Gastroesophageal sphincter (tissue), 4 donors: ENCODE measurements at regions not wholly inside any gene's neighbourhood (a gene's known extent, or its start where the extent isn't known, plus 50 kb on each side); places are given as distances from the start of the nearest gene placed in this dataset.

Source experiments
- ATAC-seq: fragments of 150-250 bp; one replicate; pipeline ENCODE4 v1.9.1; 2016; ENCODE audit warnings: mild to moderate bottlenecking, moderate library complexity
- H3K27ac ChIP-seq, 4 donors: fragments of 200-600 bp; sonication (generic) in 3 of 4; 1 replicate in 3 of 4; 2 replicates in 1 of 4; pipeline ENCODE4 v1.5.1; 2016 to 2019
- H3K27me3 ChIP-seq: fragments of 200-600 bp; sonication (generic); one replicate; pipeline ENCODE4 v1.5.1; 2019
- H3K36me3 ChIP-seq, 2 donors: fragments of 200-600 bp; sonication (generic); one replicate each; pipeline ENCODE4 v1.5.1; 2019; ENCODE audit warnings: control low read depth in 1 of 2
- H3K4me1 ChIP-seq, 3 donors: fragments of 200-600 bp; sonication (generic); 1 replicate in 2 of 3; 2 replicates in 1 of 3; pipeline ENCODE4 v1.5.1; 2016 to 2019; ENCODE audit warnings: control low read depth in 2 of 3
- H3K4me3 ChIP-seq, 2 donors: fragments of 200-600 bp; sonication (generic); one replicate each; pipeline ENCODE4 v1.5.1; 2019; ENCODE audit warnings: mild to moderate bottlenecking in 1 of 2, moderate library complexity in 1 of 2
- H3K9me3 ChIP-seq, 3 donors: fragments of 200-600 bp; sonication (generic); one replicate each; pipeline ENCODE4 v1.5.1; 2017 to 2019; ENCODE audit warnings: control low read depth in 2 of 3
- EP300 ChIP-seq: sonication (generic); formaldehyde crosslinking; IDR thresholded peaks from one replicate; pipeline ENCODE4 v1.6.1; 2017; ENCODE audit warnings: antibody characterized with exemption, mild to moderate bottlenecking
- POLR2A ChIP-seq, 2 donors: fragments of 450-650 bp; IDR thresholded peaks; one replicate each; pipeline ENCODE4 v1.6.1; 2017; ENCODE audit warnings: antibody characterized with exemption in 2 of 2, mild to moderate bottlenecking in 2 of 2, moderate library complexity in 1 of 2
- POLR2AphosphoS5 ChIP-seq: sonication (generic); formaldehyde crosslinking; IDR thresholded peaks from one replicate; pipeline ENCODE4 v1.6.1; 2017; ENCODE audit warnings: antibody characterized with exemption
- WGBS, 2 donors: methylation state at CpG; one replicate each; pipeline ENCODE4 v1.1.5; 2018; ENCODE audit warnings: low coverage in 1 of 2; 5-methylcytosine and 5-hydroxymethylcytosine counted together
- TF ChIP-seq, protein P1 (sequence below), 4 experiments: fragments of 200-600 bp in 2 of 4; fragments of 450-650 bp in 2 of 4; sonication (generic) in 1 of 4; IDR thresholded peaks; one replicate each; pipeline ENCODE4 v1.5.1; 2017 to 2019; ENCODE audit warnings: antibody characterized with exemption in 4 of 4, mild to moderate bottlenecking in 2 of 4, moderate library complexity in 2 of 4

DNA sequence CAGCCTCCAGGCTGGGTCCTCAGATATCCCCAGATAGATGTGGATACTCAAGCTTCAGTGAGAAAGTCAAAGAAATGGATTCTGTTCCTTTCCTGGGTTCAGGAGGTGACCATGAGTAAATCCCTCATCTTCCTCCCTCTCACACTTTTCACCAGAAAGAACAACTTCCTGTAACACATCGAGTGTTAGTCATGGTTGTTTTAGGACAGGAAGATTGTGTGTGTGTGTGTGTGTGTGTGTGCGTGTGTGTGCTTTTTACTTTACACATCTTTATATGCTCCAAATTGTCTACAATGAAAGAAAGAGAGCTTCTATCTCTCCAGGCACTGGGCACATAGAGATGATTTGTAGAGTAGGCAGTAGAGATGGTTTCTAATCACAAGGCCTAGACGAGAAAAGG lies 139.9 kb downstream of the TBXT start:
- no peak for ATAC-seq
- WGBS, 2 donors, result 50 to 77% methylated on average over 2 to 3 of the region's 3 CpGs
- TF ChIP-seq EP300 (no peak), POLR2A (IDR thresholded peaks at IDR 0.05) (no peak)
- no peak overlapping the region for H3K27ac ChIP-seq
- no peaks in the 10 kb centered on the region for H3K27me3 ChIP-seq
- H3K36me3 ChIP-seq, result no peaks in the 10 kb centered on the region
- H3K4me3 ChIP-seq, result no peak overlapping the region
- no peaks in the 10 kb centered on the region for H3K9me3 ChIP-seq
- no peaks in the 10 kb centered on the region for H3K4me1 ChIP-seq

DNA sequence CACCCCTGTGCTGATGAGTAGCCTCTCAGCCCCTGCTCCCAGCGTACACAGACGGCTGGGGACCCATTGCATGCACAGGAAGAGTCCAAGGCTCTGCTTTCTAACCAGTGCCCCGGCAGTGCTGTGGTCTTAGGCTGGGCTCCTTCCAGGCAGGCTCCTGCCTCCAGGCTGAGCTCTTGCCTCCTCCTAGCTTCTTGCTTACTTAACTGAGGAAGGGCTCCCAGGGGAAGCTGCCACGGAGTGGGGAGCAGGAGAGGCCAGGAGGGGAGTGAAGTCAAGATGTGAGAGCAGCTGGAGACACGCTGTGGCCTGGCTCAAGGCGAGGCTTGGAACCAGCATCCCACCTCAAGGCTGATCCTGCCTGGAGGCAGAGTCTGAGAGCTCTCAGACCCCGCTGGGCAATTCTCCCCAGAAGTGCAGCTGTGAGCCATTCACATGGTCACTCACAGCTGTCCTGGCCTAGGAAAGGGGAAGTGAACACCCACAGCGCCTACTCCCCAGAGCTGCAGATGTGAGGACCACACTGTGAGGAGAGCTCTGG lies 141.0 kb downstream of the TBXT start:
- H3K4me3 ChIP-seq, result no peak overlapping the region
- H3K4me1 ChIP-seq, result no peaks in the 10 kb centered on the region
- peaks cover 0 to 1% (median 0%) of the 10 kb centered on the region in 3 donors for H3K9me3 ChIP-seq
- ATAC-seq, result no peak
- WGBS, 2 donors, result 20% methylated on average over 1 of the region's 8 CpGs; no CpG with 5 or more reads in 1 of the 2 donors
- H3K27me3 ChIP-seq, result no peaks in the 10 kb centered on the region
- H3K27ac ChIP-seq, result no peak overlapping the region
- no peaks in the 10 kb centered on the region for H3K36me3 ChIP-seq
- TF ChIP-seq POLR2A (IDR thresholded peaks at IDR 0.05) (no peak), POLR2AphosphoS5 (no peak), EP300 (no peak)
- TF ChIP-seq, protein P1, sequence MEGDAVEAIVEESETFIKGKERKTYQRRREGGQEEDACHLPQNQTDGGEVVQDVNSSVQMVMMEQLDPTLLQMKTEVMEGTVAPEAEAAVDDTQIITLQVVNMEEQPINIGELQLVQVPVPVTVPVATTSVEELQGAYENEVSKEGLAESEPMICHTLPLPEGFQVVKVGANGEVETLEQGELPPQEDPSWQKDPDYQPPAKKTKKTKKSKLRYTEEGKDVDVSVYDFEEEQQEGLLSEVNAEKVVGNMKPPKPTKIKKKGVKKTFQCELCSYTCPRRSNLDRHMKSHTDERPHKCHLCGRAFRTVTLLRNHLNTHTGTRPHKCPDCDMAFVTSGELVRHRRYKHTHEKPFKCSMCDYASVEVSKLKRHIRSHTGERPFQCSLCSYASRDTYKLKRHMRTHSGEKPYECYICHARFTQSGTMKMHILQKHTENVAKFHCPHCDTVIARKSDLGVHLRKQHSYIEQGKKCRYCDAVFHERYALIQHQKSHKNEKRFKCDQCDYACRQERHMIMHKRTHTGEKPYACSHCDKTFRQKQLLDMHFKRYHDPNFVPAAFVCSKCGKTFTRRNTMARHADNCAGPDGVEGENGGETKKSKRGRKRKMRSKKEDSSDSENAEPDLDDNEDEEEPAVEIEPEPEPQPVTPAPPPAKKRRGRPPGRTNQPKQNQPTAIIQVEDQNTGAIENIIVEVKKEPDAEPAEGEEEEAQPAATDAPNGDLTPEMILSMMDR (IDR thresholded peaks at IDR 0.05), result no peak

DNA sequence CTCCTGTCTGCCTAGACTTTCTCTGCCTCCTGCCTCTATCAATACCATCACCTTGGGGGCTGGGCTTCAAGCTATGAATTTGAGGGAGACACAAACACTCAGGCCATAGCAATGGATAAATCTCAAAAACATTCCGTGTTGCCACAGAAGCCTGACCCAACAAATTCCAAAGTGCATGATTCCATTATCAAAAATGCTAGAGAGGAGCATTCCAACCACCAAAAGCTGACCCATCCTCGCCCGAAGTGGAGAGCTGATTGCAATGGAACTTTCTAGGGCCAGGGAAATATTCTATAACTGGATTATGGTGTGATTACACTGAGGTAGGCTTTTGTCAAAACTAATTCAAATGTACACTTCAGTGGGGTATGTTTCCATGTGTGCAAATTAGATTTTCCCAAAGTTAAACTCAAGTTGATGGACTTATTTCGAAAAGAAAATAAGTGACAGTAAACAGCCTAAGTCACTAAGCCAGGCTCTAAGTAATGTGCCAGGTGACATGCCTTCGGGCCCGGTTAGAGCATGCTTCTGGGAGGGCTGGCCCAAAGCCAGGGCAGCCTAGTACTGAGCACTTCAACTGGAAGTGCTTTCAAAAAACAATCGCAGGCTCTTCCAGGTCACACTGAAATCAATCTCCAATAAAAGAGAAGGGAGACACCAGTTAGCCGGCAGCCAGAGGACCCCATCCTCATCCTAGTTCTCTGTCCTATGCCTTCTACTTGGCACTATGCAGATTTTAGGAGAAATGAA lies 142.3 kb downstream of the TBXT start:
- Histone ChIP-seq H3K27me3 (no peaks in the 10 kb centered on the region), H3K4me3 (no peak overlapping the region), H3K9me3 (peaks cover 0 to 7% (median 0%) of the 10 kb centered on the region in 3 donors), H3K27ac (no peak overlapping the region), H3K36me3 (no peaks in the 10 kb centered on the region), H3K4me1 (no peaks in the 10 kb centered on the region)
- TF ChIP-seq EP300 (no peak), POLR2A (IDR thresholded peaks at IDR 0.05) (no peak), POLR2AphosphoS5 (no peak)
- TF ChIP-seq, protein P1 (IDR thresholded peaks at IDR 0.05), result no peak
- ATAC-seq, result no peak
- 46 to 76% methylated on average over 6 to 7 of the region's 8 CpGs for WGBS, 2 donors

DNA sequence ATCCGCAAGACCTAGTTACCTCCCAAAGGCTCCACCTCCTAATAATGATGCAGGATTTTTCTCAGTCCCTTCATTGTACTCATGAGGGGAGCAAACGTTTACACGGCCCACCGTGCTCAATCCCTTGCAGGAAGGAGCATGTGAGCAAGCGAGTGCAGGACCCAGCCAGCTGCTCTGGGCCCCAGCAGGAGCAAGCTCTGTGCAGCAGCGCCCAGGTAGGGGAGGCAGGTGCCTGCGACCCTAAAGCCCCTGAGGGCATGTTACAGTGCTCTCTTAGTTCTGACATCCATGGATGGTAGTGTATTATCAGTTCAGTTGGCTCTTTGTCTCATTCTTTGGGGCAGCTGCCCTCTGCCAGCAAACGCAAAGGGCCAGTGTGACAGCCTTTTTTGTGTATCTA lies 143.4 kb downstream of the TBXT start:
- no peaks in the 10 kb centered on the region for H3K27me3 ChIP-seq
- H3K27ac ChIP-seq, result no peak overlapping the region
- H3K9me3 ChIP-seq, result peaks cover 0 to 10% (median 0%) of the 10 kb centered on the region in 3 donors
- TF ChIP-seq POLR2AphosphoS5 (no peak), POLR2A (IDR thresholded peaks at IDR 0.05) (no peak), EP300 (no peak)
- TF ChIP-seq, protein P1 (IDR thresholded peaks at IDR 0.05), result no peak
- ATAC-seq, result no peak
- H3K4me1 ChIP-seq, result no peaks in the 10 kb centered on the region
- H3K4me3 ChIP-seq, result no peak overlapping the region
- WGBS, 2 donors, result 89% methylated on average over 6 of the region's 8 CpGs; no CpG with 5 or more reads in 1 of the 2 donors
- H3K36me3 ChIP-seq, result no peaks in the 10 kb centered on the region

- TF ChIP-seq POLR2A (IDR thresholded peaks at IDR 0.05), result no peak
- TF ChIP-seq, protein P1 (IDR thresholded peaks at IDR 0.05), result no peak
- TF ChIP-seq EP300, result no peak
- TF ChIP-seq POLR2AphosphoS5, result no peak
- no peak overlapping the region for H3K4me3 ChIP-seq
- H3K9me3 ChIP-seq, result peaks cover 0 to 15% (median 0%) of the 10 kb centered on the region in 3 donors
- 50 to 88% methylated on average over 1 to 5 of the region's 5 CpGs for WGBS, 2 donors
- H3K27me3 ChIP-seq, result no peaks in the 10 kb centered on the region
- no peak for ATAC-seq
- H3K4me1 ChIP-seq, result no peaks in the 10 kb centered on the region
- no peaks in the 10 kb centered on the region for H3K36me3 ChIP-seq
- H3K27ac ChIP-seq, result no peak overlapping the region
Measured at GRCh38 chr6:166023273-166023989, 144.2 kb downstream of the TBXT start.
